ENCODE measurements at regions not wholly inside any gene's neighbourhood (a gene's known extent, or its start where the extent isn't known, plus 50 kb on each side); places are given as distances from the start of the nearest gene placed in this dataset.

- TF ChIP-seq TSHZ2 (CRISPR knock-in tag; IDR thresholded peaks at IDR 0.05) (no peak), CSDC2 (CRISPR knock-in tag; IDR thresholded peaks at IDR 0.05) (no peak), GLIS3 (CRISPR knock-in tag; IDR thresholded peaks at IDR 0.05) (no peak), BACH2 (CRISPR knock-in tag; IDR thresholded peaks at IDR 0.05; ENCODE audit: borderline replicate concordance) (no peak), PPARA (CRISPR knock-in tag; IDR thresholded peaks at IDR 0.05; ENCODE audit: borderline replicate concordance) (no peak), CREB5 (CRISPR knock-in tag; IDR thresholded peaks at IDR 0.05; ENCODE audit: low read depth) (no peak), ZFP3 (CRISPR knock-in tag; IDR thresholded peaks at IDR 0.05) (no peak), ISL1 (CRISPR knock-in tag; IDR thresholded peaks at IDR 0.05) (no peak), CSRNP3 (CRISPR knock-in tag; IDR thresholded peaks at IDR 0.05) (no peak), ZFP30 (CRISPR knock-in tag; IDR thresholded peaks at IDR 0.05) (no peak), ZNF565 (CRISPR knock-in tag; conservative IDR thresholded peaks at IDR 0.05; ENCODE audit: low read depth) (no peak), PATZ1 (CRISPR knock-in tag; IDR thresholded peaks at IDR 0.05; ENCODE audit: borderline replicate concordance) (no peak), TOX (CRISPR knock-in tag; IDR thresholded peaks at IDR 0.05; ENCODE audit: borderline replicate concordance) (no peak)
Observed at GRCh38 chr13:65472336-65472735, 1757.8 kb downstream of the PCDH9 start.
